K562 (cell line): ENCODE measurements at regions not wholly inside any gene's neighbourhood (a gene's known extent, or its start where the extent isn't known, plus 50 kb on each side); places are given as distances from the start of the nearest gene placed in this dataset.

ENCODE experiments used
- ATAC-seq: fragments of 200-7000 bp; cut with Tn5 transposase; 3 replicates; pipeline ENCODE4 v1.9.1; 2020; ENCODE audit warnings: moderate library complexity
- BruUV-seq: library from RNA; stranded (reverse); fragments of 400-500 nt; replicated peaks from 2 replicates; lab custom pipeline; 2021; lab: Mats Ljungman, UMichigan
- CTCF ChIA-PET: fragments of 300-600 bp; formaldehyde crosslinking; extraction: SDS; loops from one replicate; lab custom pipeline; 2021; ENCODE audit warnings: low intra/inter-chr PET ratio; lab: Yijun Ruan, JAX
- POLR2A ChIA-PET: fragments of 300-600, 350-650 bp; sonication (Branson Sonifier 250); formaldehyde crosslinking; extraction: SDS; loops from one replicate; lab custom pipeline; 2021; ENCODE audit warnings: antibody characterized with exemption, inconsistent platforms; lab: Yijun Ruan, JAX
- DNase-seq, 4 experiments: peaks; one replicate each; pipeline versions ENCODE4 v3.0.0 to v3.0.0-alpha.2; 2011 to 2018; ENCODE audit warnings: low spot score in 3 of 4, mixed read lengths in 3 of 4; ENCODE audit errors: extremely low read depth in 1 of 4
- FAIRE-seq: peaks from 2 replicates; lab custom pipeline; 2011; peaks lifted over from hg19 to GRCh38; lab: Jason Lieb, UNC
- H2AFZ ChIP-seq: 2 replicates; pipeline ENCODE4 v1.6.0; 2011; ENCODE audit warnings: low read depth, low read length, control low read depth, inconsistent platforms
- H3K27ac ChIP-seq: fragments of 200-600 bp; 3 replicates; pipeline ENCODE4 v1.8.0; 2011; ENCODE audit warnings: low read depth, mild to moderate bottlenecking, control low read depth, inconsistent platforms, low read length, moderate library complexity, mixed read lengths; ENCODE audit errors: extremely low read depth
- H3K27me3 ChIP-seq, 2 experiments: fragments of 300-600 bp in 1 of 2; 2 replicates in 1 of 2; 3 replicates in 1 of 2; pipeline versions ENCODE4 v1.6.0 to v1.8.0; 2011; ENCODE audit warnings: inconsistent platforms in 2 of 2, low read length in 2 of 2, mild to moderate bottlenecking in 1 of 2, mixed read lengths in 1 of 2, moderate library complexity in 1 of 2; ENCODE audit not compliant: control insufficient read depth in 2 of 2, insufficient read depth in 2 of 2
- H3K36me3 ChIP-seq: fragments of 300-600 bp; 3 replicates; pipeline ENCODE4 v1.8.0; 2011; ENCODE audit warnings: mild to moderate bottlenecking, low read length, inconsistent platforms; ENCODE audit not compliant: control insufficient read depth, insufficient read depth
- H3K4me1 ChIP-seq, 2 experiments: fragments of 200-600 bp in 1 of 2; replicated peaks in 1 of 2; 2 replicates in 1 of 2; 3 replicates in 1 of 2; pipeline versions ENCODE4 v1.5.1 to v1.8.0; 2011; ENCODE audit warnings: inconsistent platforms in 2 of 2, low read length in 2 of 2, mild to moderate bottlenecking in 1 of 2, mixed read lengths in 1 of 2, moderate library complexity in 1 of 2; ENCODE audit not compliant: control insufficient read depth in 2 of 2, insufficient read depth in 2 of 2
- H3K4me2 ChIP-seq: 2 replicates; pipeline ENCODE4 v1.6.1; 2011; ENCODE audit warnings: low read length, control low read depth, inconsistent platforms, mixed read lengths; ENCODE audit not compliant: insufficient read depth
- H3K4me3 ChIP-seq: fragments of 200-600 bp; sonication (generic), shearing (Covaris generic); 2 replicates; pipeline ENCODE4 v1.5.1; 2016; ENCODE audit warnings: control low read depth, inconsistent platforms
- H3K79me2 ChIP-seq: fragments of 200-600 bp; 3 replicates; pipeline ENCODE4 v1.8.0; 2011; ENCODE audit warnings: low read length, inconsistent platforms; ENCODE audit not compliant: control insufficient read depth, insufficient read depth
- H3K9ac ChIP-seq, 2 experiments: 2 replicates each; pipeline versions ENCODE4 v1.6.0 to v1.6.1; 2011; ENCODE audit warnings: low read depth in 2 of 2, low read length in 2 of 2, control low read depth in 1 of 2, inconsistent platforms in 1 of 2, mild to moderate bottlenecking in 1 of 2, mixed read lengths in 1 of 2; ENCODE audit not compliant: insufficient read depth in 1 of 2
- H3K9me1 ChIP-seq: one replicate; pipeline ENCODE4 v1.6.0; 2011; ENCODE audit warnings: inconsistent platforms, mild to moderate bottlenecking, low read length, moderate library complexity; ENCODE audit not compliant: control insufficient read depth, insufficient read depth
- H3K9me3 ChIP-seq: replicated peaks from 2 replicates; pipeline ENCODE4 v1.5.1; 2011; ENCODE audit warnings: low read depth, low read length, inconsistent platforms; ENCODE audit not compliant: control insufficient read depth, insufficient read depth
- H4K20me1 ChIP-seq: replicated peaks from 2 replicates; pipeline ENCODE4 v1.6.1; 2011; ENCODE audit warnings: low read length, inconsistent platforms, mixed read lengths; ENCODE audit not compliant: control insufficient read depth, insufficient read depth
- MLX ChIP-seq, 2 experiments: fragments of 450-650 bp in 1 of 2; sonication (generic) in 1 of 2; formaldehyde crosslinking; conservative IDR thresholded peaks; 2 replicates each; pipeline versions ENCODE4 v1.4.0 to v1.8.1; 2020 to 2022; ENCODE audit warnings: mild to moderate bottlenecking in 1 of 2, missing genetic modification reagents in 1 of 2
- SMARCB1 ChIP-seq: IDR thresholded peaks from 2 replicates; pipeline ENCODE4 v1.6.1; 2011; ENCODE audit warnings: improper control_type of control experiment, low read depth; ENCODE audit not compliant: insufficient read length
- SREBF1 ChIP-seq: fragments of 150-350 bp; IDR thresholded peaks from 2 replicates; pipeline ENCODE4 v1.6.1; 2014; ENCODE audit warnings: antibody characterized with exemption, low read depth, low read length, borderline replicate concordance
- WGBS: fragments of 100-300 bp; shearing (Covaris generic); methylation state at CpG from one replicate; pipeline ENCODE4 v1.1.6; 2016; ENCODE audit warnings: low coverage, mixed read lengths; ENCODE audit not compliant: insufficient coverage; ENCODE audit errors: missing lambda C conversion rate; 5-methylcytosine and 5-hydroxymethylcytosine counted together
- in situ Hi-C: fragments of 300-500 bp; cut with MboI; formaldehyde crosslinking; loops from 4 replicates; pipeline ENCODE4 v1.15.0; 2018; ENCODE audit warnings: inconsistent platforms, mixed read lengths
- intact Hi-C: fragments of 100-400 bp; cut with micrococcal nuclease; formaldehyde crosslinking; loops from 2 replicates; pipeline ENCODE4 v1.14.2; 2022

- DNase-seq (no peak), ATAC-seq (no peak), FAIRE-seq (no peak)
- H2AFZ ChIP-seq = no peak overlapping the region
- H3K27ac ChIP-seq = no peak overlapping the region
- TF ChIP-seq SREBF1 = no peak
- H3K36me3 ChIP-seq = no peaks in the 10 kb centered on the region
- no peak overlapping the region for H3K9ac ChIP-seq
- no peak overlapping the region for H3K4me3 ChIP-seq
- in situ Hi-C loops (no loop called here), intact Hi-C loops (no loop called here)
- H3K9me3 ChIP-seq = peaks cover 4% of the 10 kb centered on the region; the same call in 1 of the 2 replicates
- no peaks in the 10 kb centered on the region for H3K9me1 ChIP-seq
- H3K79me2 ChIP-seq = no peaks in the 10 kb centered on the region
- H3K4me2 ChIP-seq = no peak overlapping the region
- POLR2A ChIA-PET = no interaction called here
- no peaks in the 10 kb centered on the region for H3K4me1 ChIP-seq
- no peaks in the 10 kb centered on the region for H4K20me1 ChIP-seq
- CTCF ChIA-PET = no interaction called here
- BruUV-seq = no TSS peak
- H3K27me3 ChIP-seq = no peaks in the 10 kb centered on the region
- 0% methylated on average over 3 of the region's 3 CpGs for WGBS
These were observed 1250.7 kb upstream of the FAM98A start for GRCh38 chr2:34849827-34850226.

GRCh38 chr2:34848691-34849090 lies 1249.6 kb upstream of the FAM98A start:
- H3K79me2 ChIP-seq = no peaks in the 10 kb centered on the region
- POLR2A ChIA-PET = no interaction called here
- H3K27ac ChIP-seq = no peak overlapping the region
- no peaks in the 10 kb centered on the region for H4K20me1 ChIP-seq
- WGBS = 0% methylated on average over 1 of the region's 3 CpGs
- no TSS peak for BruUV-seq
- DNase-seq (no peak), FAIRE-seq (no peak), ATAC-seq (no peak)
- no peak overlapping the region for H3K9ac ChIP-seq
- no peak overlapping the region for H2AFZ ChIP-seq
- H3K36me3 ChIP-seq = no peaks in the 10 kb centered on the region
- peaks cover 2% of the 10 kb centered on the region; the same call in 1 of the 2 replicates for H3K9me3 ChIP-seq
- H3K4me2 ChIP-seq = no peak overlapping the region
- no peak overlapping the region for H3K4me3 ChIP-seq
- CTCF ChIA-PET = no interaction called here
- no peaks in the 10 kb centered on the region for H3K9me1 ChIP-seq
- in situ Hi-C loops = no loop called here
- no peak for TF ChIP-seq SMARCB1
- no peak for TF ChIP-seq MLX (CRISPR knock-in tag; conservative IDR thresholded peaks at IDR 0.05)
- no peaks in the 10 kb centered on the region for H3K4me1 ChIP-seq
- H3K27me3 ChIP-seq = no peaks in the 10 kb centered on the region
- intact Hi-C loops = no loop called here
